H1 (cell line): ENCODE measurements at regions not wholly inside any gene's neighbourhood (a gene's known extent, or its start where the extent isn't known, plus 50 kb on each side); places are given as distances from the start of the nearest gene placed in this dataset.

Experiments used
- CEBPB ChIP-seq: IDR thresholded peaks from 2 replicates; pipeline ENCODE4 v1.6.1; 2012; ENCODE audit warnings: low read depth, low read length
- POLR2A ChIP-seq, 2 experiments: IDR thresholded peaks; 1 replicate in 1 of 2; 2 replicates in 1 of 2; pipeline ENCODE4 v1.6.1; 2011; ENCODE audit warnings: low read depth in 2 of 2, low read length in 2 of 2, mild to moderate bottlenecking in 2 of 2; ENCODE audit errors: control extremely low read depth in 1 of 2
- POLR2AphosphoS5 ChIP-seq: IDR thresholded peaks from 2 replicates; pipeline ENCODE4 v1.6.1; 2011; ENCODE audit warnings: low read depth, low read length
- SIN3A ChIP-seq, 2 experiments: IDR thresholded peaks in 1 of 2; conservative IDR thresholded peaks in 1 of 2; 2 replicates each; pipeline ENCODE4 v1.6.1; 2011 to 2012; ENCODE audit warnings: low read length in 2 of 2, improper control_type of control experiment in 1 of 2, low read depth in 1 of 2, mild to moderate bottlenecking in 1 of 2
- TF ChIP-seq, protein P1 (sequence below), 3 experiments: IDR thresholded peaks; 1 replicate in 2 of 3; 2 replicates in 1 of 3; pipeline versions ENCODE4 v1.5.1 to v1.6.1; 2011; ENCODE audit warnings: low read length in 3 of 3, mild to moderate bottlenecking in 3 of 3, inconsistent platforms in 2 of 3, low read depth in 1 of 3, moderate library complexity in 1 of 3; ENCODE audit not compliant: insufficient read depth in 1 of 3; ENCODE audit errors: control extremely low read depth in 1 of 3
- TF ChIP-seq, protein P2 (sequence below): IDR thresholded peaks from 2 replicates; pipeline ENCODE4 v1.6.1; 2011; ENCODE audit warnings: low read length, improper control_type of control experiment
- TF ChIP-seq, protein P3 (sequence below): IDR thresholded peaks from 2 replicates; pipeline ENCODE4 v1.6.1; 2012; ENCODE audit warnings: low read length, inconsistent platforms
- TF ChIP-seq, protein P4 (sequence below): IDR thresholded peaks from 2 replicates; pipeline ENCODE4 v1.6.1; 2012; ENCODE audit warnings: inconsistent platforms

DNA sequence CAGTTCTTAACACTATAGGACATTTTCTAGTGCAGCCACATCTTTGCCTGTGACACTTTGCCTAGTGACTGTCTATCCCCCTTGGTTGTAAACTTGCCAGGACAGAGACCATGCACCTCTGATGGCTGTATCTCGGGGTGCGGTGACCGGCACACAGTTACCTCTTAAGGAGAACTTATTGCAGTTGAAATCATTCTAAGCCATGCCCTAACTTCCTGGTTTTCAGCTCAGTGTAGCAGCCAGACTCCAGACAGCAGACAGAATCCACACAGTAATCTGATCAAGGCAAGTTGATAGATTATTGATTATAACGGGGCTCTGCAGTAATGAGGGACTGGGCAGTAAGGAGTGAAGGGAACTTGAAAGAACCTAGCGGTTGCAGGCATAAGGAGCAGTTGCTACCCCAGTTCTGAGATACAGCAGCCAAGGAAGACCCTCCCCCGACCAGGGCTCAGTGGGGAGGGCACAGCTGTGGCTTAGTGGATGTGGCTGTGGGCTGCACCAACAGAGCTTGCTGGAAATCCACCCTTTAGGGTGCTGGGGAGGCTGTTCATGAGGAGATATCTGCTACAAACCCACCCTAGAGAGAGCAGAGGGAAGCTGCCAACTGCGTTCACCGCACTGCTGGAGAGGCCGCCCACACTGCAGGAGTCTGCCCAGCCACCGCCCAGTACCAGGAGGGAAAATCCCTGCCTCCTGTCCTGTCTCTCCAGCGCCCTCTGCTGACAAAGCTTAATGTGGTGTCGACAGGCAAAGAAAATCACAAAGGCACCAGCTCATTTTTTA is 58.2 kb upstream of the BEGAIN start:
- TF ChIP-seq POLR2AphosphoS5, result no peak
- no peak for TF ChIP-seq CEBPB
- TF ChIP-seq, protein P1, sequence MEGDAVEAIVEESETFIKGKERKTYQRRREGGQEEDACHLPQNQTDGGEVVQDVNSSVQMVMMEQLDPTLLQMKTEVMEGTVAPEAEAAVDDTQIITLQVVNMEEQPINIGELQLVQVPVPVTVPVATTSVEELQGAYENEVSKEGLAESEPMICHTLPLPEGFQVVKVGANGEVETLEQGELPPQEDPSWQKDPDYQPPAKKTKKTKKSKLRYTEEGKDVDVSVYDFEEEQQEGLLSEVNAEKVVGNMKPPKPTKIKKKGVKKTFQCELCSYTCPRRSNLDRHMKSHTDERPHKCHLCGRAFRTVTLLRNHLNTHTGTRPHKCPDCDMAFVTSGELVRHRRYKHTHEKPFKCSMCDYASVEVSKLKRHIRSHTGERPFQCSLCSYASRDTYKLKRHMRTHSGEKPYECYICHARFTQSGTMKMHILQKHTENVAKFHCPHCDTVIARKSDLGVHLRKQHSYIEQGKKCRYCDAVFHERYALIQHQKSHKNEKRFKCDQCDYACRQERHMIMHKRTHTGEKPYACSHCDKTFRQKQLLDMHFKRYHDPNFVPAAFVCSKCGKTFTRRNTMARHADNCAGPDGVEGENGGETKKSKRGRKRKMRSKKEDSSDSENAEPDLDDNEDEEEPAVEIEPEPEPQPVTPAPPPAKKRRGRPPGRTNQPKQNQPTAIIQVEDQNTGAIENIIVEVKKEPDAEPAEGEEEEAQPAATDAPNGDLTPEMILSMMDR (IDR thresholded peaks at IDR 0.05; ENCODE audit: control extremely low read depth in 1 of 3, insufficient read depth in 1 of 3, low read depth in 1 of 3, low read length in 3 of 3), result peak; percentile 80 to 93 (median 85)
- TF ChIP-seq, protein P2, sequence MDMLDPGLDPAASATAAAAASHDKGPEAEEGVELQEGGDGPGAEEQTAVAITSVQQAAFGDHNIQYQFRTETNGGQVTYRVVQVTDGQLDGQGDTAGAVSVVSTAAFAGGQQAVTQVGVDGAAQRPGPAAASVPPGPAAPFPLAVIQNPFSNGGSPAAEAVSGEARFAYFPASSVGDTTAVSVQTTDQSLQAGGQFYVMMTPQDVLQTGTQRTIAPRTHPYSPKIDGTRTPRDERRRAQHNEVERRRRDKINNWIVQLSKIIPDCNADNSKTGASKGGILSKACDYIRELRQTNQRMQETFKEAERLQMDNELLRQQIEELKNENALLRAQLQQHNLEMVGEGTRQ, result no peak
- TF ChIP-seq, protein P3, sequence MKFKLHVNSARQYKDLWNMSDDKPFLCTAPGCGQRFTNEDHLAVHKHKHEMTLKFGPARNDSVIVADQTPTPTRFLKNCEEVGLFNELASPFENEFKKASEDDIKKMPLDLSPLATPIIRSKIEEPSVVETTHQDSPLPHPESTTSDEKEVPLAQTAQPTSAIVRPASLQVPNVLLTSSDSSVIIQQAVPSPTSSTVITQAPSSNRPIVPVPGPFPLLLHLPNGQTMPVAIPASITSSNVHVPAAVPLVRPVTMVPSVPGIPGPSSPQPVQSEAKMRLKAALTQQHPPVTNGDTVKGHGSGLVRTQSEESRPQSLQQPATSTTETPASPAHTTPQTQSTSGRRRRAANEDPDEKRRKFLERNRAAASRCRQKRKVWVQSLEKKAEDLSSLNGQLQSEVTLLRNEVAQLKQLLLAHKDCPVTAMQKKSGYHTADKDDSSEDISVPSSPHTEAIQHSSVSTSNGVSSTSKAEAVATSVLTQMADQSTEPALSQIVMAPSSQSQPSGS, result no peak
- TF ChIP-seq, protein P4, sequence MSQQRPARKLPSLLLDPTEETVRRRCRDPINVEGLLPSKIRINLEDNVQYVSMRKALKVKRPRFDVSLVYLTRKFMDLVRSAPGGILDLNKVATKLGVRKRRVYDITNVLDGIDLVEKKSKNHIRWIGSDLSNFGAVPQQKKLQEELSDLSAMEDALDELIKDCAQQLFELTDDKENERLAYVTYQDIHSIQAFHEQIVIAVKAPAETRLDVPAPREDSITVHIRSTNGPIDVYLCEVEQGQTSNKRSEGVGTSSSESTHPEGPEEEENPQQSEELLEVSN, result no peak
- 0 out of 4 replicates have a peak, but pooled peaks of 1 of the 2 experiments have one; percentile 57 for TF ChIP-seq SIN3A (conservative IDR thresholded peaks at IDR 0.05 in 1 of 2, IDR thresholded peaks at IDR 0.05 in 1 of 2; ENCODE audit: low read depth in 1 of 2, low read length in 2 of 2)
- TF ChIP-seq POLR2A (IDR thresholded peaks at IDR 0.05; ENCODE audit: control extremely low read depth in 1 of 2, low read depth in 2 of 2, low read length in 2 of 2), result no peak
